GM19463 (cell line): ENCODE measurements at regions not wholly inside any gene's neighbourhood (a gene's known extent, or its start where the extent isn't known, plus 50 kb on each side); places are given as distances from the start of the nearest gene placed in this dataset.
"Not testable (repeated sequence)": the region's sequence is repeated elsewhere in the genome, so short reads cannot be mapped to it uniquely, and the experiment has no call there.

Experiments used
- ATAC-seq: cut with Tn5 transposase; IDR thresholded peaks from one replicate; pipeline ENCODE4 v1.9.1; 2021; ENCODE audit warnings: mild to moderate bottlenecking, moderate library complexity; ENCODE audit not compliant: unreplicated experiment

DNA sequence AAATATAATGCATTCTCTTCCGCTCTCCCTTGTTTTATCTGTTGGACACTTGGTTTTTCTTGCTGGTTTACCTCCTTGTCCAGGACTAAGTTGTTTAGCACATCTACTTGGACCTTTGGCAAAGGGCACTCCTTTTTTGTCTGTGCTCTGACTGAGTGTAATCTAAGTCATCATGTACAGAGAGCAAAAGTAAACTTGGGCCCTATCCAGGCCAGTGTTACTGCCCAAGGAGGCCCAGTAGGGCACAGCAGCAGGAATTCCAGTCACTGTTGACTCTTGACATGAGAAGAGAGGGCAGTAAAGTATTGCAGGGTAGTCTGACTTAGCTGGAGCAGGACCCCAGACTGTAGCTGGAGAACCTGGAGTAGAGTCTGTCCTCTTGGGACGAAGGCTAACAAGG is 445.5 kb downstream of the ZIC3 start:
- no peak for ATAC-seq

DNA sequence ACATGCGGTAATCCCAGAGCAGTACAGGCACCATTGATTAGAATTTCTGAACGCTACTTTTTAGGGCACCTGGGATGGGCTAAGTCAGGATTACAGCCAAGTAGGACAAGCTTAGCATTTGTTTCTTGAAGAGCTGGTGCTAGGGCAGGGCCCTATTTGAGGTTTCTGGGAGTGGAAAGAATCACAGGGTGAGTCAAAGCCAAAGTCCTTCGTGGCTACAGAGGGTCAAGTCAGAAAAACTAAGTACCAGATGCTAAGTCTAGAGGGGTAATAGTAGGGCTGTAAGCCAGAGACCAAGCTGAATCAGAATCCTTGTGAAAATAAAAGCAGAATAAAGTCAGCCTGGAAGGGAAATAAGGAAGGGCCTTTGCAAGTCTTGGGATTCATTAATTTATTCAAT is 448.6 kb downstream of the ZIC3 start:
- no peak for ATAC-seq

DNA sequence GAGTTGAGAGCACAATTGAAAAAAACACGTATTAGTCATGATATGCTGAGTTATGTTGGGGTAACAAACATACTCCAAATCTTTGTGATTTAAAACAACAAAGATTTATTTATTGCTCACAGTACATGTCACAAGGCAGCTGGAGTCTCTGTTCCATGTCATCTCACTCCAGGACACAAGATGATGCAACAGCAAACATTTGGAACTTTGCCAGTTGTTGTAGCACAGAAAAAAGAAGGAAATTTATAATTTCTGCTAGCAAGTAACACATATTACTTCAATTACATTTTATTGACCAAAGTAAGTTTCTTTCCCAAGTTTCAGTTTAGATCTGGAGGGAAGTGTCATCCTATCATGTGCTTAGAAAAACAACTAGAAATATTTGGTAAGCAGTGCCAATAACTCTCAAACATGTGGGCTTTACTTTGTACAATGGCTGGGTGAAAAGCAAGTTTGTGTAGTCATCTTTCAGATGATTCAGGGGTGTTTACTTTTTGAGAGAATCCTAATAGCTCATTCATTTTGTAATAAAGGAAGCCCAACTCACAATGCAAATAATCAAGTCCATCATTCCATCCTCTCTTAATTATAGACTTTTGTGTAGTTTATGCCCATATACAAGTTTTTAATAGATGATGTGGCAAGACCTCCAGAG is 452.3 kb downstream of the ZIC3 start:
- no peak for ATAC-seq

DNA sequence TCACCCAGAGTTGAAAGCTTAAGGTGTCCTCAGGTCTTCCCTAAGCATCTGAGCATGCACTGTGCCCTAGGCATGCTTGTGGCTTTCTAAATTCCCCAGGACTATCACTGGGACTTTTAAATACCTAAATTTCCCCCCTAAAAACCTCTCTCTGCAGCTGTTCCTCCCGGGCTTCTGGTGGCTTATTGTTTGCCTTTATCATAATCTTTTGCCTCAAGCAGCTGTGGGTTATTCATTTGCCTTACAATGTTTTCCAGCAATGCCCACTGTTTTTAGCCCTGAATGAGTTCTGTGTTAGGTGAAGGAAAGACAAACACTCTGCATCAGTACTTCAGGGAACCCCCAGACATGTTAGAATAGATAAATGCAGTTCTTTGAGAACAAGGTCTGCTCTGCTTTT is 455.0 kb downstream of the ZIC3 start:
- no peak for ATAC-seq

DNA sequence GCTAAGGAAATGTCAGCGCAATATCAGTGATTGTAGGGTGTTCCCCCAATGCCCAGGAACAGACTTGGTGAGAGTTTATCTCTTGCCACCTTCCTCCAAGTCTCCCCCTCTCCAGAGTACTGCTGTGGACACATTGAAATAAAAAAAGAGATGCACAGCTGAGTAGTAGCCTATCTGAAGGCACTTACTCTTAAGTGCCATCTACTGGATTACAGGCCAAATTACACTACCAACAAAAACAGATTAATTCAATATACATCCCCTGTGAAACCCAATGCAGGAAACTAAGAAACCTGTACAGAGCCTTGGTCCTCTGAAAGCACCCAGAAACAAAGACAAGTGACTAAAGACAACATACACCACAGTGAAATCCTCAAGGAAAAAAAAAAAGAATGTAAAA is 460.3 kb downstream of the ZIC3 start:
- ATAC-seq, result peak; percentile 60

DNA sequence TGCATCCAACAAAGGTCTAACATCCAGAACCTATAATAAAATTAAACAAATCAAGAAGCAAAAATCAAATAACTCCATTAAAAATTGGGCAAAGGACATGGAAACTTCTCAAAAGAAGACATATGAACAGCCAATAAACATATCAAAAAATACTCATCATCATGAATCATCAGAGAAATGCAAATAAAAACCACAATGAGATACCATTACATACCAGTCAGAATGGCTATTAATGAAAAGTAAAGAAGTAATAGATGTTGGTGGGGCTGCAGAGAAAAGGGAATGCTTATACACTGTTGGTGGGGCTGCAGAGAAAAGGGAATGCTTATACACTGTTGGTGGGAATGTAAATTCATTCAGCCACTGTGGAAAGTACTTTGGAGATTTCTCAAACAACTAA is 465.8 kb downstream of the ZIC3 start:
- no peak for ATAC-seq

DNA sequence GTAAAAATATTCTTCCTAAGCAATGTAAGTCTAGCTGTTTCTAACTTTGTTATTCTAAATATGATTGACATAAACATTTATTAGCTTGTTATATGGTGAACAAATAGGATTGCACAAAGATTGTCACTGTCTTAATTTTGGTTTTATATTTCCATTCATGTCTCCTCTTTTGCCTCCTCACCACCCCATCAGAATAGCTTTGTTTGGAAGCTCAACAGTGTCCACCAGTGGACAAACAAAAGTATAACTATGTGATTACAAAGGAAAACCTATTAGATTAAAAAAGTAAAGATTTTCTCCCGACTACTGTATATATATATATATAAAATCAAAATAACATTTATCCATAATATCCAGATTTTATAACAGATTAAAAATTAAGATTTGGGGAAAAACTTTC is 468.2 kb downstream of the ZIC3 start:
- ATAC-seq, result no peak

DNA sequence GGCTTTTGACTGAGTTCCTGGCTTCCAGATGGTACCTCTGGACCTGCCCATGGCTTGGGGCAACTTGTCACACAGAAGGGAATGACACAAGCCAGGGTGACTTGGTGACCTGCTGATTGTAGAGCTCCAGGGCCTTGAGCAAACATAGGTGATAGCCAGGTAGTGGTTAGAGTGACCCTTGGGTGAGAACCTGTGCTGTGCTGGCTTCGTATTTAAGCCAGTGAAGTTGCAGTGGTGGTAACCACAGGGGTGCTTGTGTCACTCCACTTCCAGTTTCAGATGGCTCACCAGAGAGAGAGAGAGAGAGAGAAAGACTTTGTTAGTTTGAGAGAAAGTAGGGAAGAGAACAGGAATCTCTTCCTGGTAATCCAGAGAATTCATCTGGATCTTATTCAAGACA is 471.6 kb downstream of the ZIC3 start:
- ATAC-seq, result no peak

DNA sequence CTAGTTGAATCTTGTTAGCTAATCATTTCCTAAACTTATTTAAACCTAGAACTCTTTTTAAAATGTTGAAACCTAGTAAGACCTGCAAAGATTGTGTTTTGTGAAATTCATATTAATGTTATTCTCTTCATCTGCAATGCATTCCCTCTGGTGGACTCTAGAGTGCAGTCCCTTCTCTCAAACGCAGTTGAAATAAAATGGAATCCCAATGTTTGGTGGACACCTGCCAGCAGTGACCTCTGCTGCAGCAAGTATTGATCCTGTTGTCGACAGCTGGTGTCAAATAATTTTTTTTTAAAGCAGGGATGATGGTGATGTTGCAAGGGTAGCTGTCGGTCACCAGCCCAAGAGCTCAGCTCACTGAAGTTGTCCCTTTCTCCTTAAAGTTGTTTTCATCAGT is 492.0 kb downstream of the ZIC3 start:
- no peak for ATAC-seq

DNA sequence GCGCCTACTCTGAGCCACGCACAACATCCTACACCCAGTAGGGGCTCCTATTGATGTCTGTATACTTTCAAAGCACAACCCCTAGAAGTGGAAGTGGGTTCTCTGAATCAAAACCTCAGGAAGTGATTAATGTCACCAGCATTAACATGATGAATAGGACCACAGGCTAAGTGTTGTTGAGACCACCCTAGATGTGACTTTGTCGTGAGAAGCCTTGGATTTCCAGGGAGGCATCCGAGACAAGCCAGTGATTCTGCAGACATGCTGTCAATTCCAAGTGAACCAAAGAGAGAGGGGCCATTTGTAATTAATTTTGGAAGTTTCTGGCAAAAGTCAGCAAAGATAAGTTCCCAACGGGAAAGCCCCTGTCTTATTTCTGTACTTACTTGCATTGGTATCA is 493.0 kb downstream of the ZIC3 start:
- ATAC-seq, result no peak

DNA sequence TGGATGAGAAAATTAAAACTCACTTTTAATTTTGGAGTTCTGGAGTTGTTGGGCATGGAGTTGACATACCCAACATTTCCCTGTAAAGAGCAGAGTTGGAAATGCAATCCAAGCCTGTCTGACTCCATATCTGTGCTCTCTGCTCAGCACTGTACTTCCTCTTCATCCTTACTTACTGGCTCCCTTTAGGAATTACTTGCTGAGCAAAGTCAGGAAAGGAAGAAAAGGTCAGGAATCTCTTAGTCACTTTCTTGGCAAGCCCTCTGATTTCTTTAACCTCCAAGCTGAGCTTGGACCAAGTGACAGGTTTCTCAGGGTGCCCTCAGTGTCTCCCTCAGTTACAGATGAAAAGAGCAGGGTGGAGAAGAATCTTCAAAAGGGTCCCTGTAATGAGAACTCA is 501.5 kb downstream of the ZIC3 start:
- no peak for ATAC-seq

DNA sequence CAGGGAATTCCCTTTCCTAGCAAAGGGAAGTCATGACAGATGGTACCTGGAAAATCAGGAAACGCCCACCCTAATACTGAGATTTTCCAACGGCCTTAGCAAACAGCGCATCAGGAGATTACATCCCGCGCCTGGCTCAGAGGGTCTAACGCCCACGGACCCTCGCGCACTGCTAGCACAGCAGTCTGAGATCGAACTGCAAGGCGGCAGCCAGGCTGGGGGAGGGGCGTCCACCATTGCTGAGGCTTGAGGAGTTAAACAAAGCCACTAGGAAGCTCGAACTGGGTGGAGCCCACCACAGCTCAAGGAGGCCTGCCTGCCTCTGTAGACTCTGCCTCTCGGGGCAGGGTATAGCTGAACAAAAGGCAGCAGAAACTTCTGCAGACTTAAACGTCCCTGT is 507.7 kb downstream of the ZIC3 start:
- no peak for ATAC-seq

DNA sequence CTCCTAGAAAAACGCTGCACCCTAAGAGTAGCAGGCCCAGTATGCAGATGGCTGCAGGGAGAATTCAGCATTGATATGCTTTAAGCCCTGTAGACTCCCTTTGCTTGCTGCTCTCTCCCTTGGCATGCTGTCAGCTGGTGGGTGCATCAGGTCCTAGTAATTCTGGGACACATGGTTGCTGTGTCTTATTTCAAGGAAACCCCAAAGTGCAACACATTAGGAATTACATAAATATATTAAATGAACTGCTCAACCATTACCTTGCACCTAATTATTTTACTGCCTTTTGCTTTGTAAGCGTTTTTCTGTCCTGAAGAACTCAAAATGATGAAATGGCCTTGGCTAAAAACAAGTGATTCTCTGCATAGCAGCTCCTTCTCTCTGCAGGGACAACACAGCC is 516.3 kb downstream of the ZIC3 start:
- ATAC-seq, result no peak

DNA sequence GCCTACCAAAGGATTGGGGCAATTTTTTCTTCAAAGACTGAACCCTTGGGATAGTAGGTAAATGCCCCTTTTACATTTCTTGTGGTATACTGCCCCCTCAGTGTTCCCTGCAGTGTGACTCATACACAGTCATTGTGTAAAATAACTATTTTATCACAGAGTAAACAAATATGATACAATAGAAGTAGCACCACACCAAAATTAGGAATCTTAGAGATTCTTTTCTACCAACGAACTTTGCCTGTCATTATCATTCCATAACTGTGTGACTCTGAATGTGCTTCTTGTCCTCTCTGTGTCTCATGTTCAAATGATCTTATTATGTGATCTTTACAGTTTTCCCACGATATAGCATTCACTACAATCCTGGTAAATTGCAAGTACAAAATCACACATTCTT is 517.0 kb downstream of the ZIC3 start:
- no peak for ATAC-seq

DNA sequence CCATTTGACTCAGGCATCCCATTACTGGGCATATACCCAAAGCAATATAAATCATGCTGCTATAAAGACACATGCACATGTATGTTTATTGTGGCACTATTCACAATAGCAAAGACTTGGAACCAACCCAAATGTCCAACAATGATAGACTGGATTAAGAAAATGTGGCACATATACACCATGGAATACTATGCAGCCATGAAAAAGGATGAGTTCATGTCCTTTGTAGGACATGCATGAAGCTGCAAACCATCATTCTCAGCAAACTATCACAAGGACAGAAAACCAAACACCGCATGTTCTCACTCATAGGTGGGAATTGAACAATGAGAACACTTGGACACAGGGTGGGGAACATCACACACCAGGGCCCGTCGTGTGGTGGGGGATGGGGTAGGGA is 545.0 kb downstream of the ZIC3 start:
- ATAC-seq, result not testable (repeated sequence)

DNA sequence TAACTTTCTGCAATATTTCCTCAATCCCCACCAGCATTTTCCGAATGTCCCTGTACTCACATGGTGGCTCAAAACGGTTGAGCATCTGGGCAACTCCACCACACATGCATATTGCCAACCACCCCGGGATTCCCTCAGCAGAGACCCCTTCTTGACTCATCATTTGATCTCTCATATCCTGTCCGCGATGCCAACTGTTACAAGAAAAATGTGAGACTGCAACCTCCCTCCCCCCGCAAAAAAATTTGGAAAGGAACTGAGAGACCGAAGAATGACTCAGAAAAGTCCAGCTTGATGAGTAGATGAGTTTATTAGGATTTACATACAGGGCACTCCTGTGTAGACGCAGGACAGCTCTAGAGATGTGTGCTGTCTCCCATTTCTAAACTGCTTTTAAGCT is 561.4 kb downstream of the ZIC3 start:
- ATAC-seq, result no peak

DNA sequence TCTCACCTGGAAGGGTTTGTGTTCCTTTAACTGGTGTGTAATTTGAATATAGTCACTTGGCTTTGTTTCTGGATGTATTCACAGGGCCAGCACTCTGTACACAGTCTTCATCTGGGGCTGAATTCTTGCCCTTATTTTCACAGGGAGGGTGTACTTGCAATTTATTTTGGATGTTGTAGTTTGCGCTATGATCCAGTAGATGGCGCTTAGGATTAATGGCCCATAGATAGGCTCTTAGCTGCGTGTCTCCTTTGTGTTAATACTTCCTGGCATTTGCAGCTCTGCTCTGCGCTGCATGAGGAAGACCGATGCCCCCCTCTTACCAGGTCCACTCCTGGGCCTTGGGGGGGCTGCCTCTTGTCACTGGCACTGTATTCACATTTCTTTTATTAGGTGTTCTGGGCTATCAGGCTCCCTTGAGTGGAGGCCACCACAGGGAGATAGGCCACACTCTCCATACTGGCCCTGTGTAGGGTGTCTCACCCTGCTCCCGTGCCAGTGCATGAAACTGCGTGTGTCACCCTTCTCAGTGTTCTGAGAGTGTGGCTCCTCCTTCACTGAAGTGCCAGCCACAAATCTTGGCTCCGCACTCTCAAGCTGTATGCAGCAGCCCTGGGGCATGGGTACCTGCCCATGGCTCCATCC is 562.2 kb downstream of the ZIC3 start:
- peak; percentile 88 for ATAC-seq

DNA sequence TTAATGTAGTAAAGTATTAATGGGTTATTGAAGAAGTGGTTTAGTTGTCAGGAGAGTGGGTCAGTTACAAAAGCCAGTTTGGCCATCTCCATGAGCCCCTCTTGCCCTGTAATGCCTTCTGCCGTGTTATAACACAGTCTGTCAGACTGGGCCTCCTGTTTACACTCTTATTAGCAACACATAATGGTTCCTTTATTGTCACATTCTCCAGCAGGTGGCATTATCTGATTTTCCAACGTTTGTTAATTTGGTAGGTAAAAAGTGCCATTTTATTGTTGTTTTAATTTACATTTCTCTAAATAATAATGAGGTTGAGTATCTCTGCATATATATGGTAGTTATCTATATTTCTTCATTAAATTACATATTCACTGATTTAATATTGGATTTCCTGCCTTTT is 560.8 kb downstream of the FGF13 start:
- no peak for ATAC-seq

DNA sequence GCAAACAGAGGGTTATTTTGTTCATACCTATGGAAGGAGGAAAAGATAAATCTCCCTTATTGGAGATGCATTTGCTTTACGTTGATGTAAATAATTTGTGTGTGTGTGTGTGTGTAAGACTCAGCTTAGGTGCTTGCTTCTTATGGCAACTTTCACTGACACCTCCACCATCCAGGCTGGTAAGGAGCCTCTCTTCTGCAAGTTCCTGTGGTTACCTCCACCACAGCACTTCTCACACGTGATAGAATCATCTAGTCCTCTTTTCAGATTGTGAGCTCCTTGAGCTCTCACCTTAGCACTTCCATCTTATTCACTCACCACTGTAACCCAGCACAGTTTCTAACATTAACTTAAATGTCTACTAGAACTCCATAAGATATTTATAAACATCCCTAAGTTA is 553.7 kb downstream of the FGF13 start:
- no peak for ATAC-seq

DNA sequence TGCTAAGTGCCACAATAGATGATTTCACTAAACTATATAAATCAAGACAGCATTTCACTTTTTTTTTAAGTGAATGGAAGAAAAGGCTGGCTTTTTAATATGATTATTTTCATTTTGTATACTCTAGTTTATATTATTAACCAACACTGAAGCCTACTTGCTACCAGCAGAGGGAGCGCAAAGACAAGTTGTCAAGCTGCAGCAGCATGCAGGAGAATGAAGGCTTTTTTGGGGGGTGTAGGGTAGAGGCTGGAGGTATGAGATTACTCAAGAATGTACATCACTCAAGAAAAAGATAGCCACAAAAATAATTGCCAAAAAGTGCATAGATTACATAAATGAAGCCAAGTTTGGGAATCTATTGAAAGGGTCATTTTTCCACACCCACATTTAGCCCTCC is 519.5 kb downstream of the FGF13 start:
- no peak for ATAC-seq

DNA sequence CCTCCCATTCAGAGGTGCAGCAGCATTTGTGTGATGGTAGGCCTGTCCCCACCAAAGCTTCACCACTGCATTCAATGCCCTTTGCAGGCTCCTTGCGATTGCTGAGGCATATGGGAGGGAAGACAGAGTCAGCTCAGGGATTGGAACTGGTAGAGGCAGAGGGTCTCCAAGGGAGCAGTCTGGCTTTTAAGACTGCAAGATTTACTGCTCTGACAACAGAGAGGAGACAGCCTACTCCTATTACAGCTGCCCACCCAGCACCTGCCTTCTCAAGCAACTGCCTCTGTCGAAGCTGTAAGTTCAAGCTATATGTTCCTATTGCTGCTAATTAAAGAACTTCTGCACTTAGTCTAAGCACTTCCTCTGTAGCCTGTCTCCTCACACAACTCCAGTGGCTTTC is 481.8 kb downstream of the FGF13 start:
- ATAC-seq, result no peak

DNA sequence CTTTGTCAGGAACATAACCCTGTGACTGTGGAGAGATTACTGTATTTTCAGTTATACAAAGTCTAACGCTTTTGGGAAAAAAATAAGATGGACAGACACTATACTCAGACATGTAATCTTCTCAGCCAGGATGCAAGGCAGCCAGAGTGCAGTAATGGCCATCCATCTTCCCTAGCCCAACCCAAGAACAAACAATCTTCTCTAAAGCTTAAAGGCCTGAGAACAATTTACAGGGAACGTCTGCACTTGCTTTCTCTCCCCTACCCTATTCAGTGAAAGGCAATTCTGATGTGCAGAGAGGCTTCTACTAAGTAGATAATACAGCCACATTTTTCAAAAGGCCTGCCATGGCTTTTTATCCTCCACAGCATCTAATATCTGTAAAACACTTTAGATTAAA is 471.3 kb downstream of the FGF13 start:
- no peak for ATAC-seq

DNA sequence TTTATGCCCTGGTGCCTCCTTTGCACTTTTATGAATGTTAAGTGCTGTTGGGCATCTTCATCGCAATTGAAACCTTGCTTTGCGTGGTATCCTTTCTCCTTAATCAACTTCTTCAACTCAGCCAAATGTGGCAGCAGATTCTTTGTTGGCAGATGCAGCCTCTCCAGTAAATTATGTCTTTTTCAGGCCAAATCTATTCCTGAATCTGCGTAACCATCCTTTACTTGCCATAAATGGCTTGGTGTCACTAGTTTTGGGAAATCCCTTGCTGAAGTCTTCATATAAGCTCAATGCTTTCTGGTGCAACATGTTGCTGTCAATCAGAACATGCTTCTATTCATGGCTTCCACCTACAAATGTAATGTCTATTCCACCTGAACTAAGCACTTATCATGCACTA is 457.5 kb downstream of the FGF13 start:
- no peak for ATAC-seq
